ENCODE measurements at regions not wholly inside any gene's neighbourhood (a gene's known extent, or its start where the extent isn't known, plus 50 kb on each side); places are given as distances from the start of the nearest gene placed in this dataset.

DNA sequence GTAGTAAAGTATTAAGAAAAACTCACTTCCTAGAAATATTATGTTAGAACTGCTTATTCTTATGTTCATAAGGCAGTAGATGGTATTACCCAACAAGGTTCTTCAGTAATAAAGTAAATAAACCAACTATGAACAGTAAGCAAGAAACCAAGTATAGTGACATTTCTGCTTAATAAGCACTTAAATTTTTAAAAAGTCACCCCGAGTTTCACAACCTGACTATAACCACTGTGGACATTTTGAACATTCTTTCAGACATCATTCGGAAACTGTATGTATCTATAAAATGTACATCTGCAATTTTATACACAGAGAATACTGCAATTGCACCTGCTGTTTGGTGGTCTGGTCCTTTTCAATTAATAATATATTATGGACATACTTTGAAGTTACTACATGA lies 1073.6 kb downstream of the XPNPEP1 start:
- Histone ChIP-seq H3K36me3 (ENCODE audit: control insufficient read depth, insufficient read depth, low read length) (no peaks in the 10 kb centered on the region), H3K4me3 (replicated peaks; ENCODE audit: low read depth, low read length) (no peak overlapping the region), H3K27me3 (replicated peaks; ENCODE audit: control insufficient read depth, insufficient read depth, low read length) (no peaks in the 10 kb centered on the region)
- DNase-seq (ENCODE audit: extremely low read depth, insufficient read length): no peak
- TF ChIP-seq, protein P1, sequence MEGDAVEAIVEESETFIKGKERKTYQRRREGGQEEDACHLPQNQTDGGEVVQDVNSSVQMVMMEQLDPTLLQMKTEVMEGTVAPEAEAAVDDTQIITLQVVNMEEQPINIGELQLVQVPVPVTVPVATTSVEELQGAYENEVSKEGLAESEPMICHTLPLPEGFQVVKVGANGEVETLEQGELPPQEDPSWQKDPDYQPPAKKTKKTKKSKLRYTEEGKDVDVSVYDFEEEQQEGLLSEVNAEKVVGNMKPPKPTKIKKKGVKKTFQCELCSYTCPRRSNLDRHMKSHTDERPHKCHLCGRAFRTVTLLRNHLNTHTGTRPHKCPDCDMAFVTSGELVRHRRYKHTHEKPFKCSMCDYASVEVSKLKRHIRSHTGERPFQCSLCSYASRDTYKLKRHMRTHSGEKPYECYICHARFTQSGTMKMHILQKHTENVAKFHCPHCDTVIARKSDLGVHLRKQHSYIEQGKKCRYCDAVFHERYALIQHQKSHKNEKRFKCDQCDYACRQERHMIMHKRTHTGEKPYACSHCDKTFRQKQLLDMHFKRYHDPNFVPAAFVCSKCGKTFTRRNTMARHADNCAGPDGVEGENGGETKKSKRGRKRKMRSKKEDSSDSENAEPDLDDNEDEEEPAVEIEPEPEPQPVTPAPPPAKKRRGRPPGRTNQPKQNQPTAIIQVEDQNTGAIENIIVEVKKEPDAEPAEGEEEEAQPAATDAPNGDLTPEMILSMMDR (IDR thresholded peaks at IDR 0.05; ENCODE audit: insufficient read depth, low read length, poor library complexity, severe bottlenecking): no peak

DNA sequence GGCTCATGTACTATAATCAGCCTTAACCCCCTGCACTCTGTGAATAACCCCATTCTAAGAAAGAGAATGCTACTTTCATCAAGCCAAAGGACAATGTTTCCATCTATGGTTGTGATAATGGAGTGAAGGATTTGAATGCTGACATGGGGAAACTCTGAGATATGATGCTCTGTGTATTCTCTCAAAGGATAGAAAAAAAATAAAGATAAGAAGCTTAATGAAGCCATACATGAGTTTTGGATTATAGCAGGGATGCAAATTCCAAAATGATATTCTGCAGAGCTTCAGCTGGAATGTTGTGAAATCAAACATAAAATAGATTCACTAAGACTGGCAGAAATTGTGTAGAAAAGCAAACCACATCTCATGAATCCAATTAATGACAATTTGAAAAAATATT lies 1074.1 kb downstream of the XPNPEP1 start:
- Histone ChIP-seq H3K4me3 (replicated peaks; ENCODE audit: low read depth, low read length) (no peak overlapping the region), H3K36me3 (ENCODE audit: control insufficient read depth, insufficient read depth, low read length) (no peaks in the 10 kb centered on the region), H3K27me3 (replicated peaks; ENCODE audit: control insufficient read depth, insufficient read depth, low read length) (no peaks in the 10 kb centered on the region)
- TF ChIP-seq, protein P1 (IDR thresholded peaks at IDR 0.05; ENCODE audit: insufficient read depth, low read length, poor library complexity, severe bottlenecking): no peak
- DNase-seq (ENCODE audit: extremely low read depth, insufficient read length): no peak

DNA sequence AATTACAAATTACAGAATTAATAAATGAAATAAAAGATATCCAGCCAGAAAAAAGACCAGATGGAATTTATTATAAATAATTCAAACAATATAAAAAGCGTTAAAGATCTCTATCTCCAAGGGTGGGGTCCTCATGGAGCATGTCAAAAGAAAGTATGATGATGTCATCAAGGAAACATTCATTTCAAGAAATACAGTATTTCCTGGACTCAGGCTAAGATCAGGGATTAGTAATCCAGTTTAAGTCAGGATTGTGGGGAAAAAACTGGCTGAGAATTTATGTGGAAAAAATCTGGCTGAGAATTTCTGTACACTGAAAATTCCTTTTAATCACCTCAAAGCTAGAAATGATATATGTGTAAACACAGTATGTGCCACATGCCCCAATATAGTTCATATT lies 1075.3 kb downstream of the XPNPEP1 start:
- TF ChIP-seq, protein P1 (IDR thresholded peaks at IDR 0.05; ENCODE audit: insufficient read depth, low read length, poor library complexity, severe bottlenecking): no peak
- H3K27me3 ChIP-seq (replicated peaks; ENCODE audit: control insufficient read depth, insufficient read depth, low read length): no peaks in the 10 kb centered on the region
- H3K4me3 ChIP-seq (replicated peaks; ENCODE audit: low read depth, low read length): no peak overlapping the region
- no peaks in the 10 kb centered on the region for H3K36me3 ChIP-seq (ENCODE audit: control insufficient read depth, insufficient read depth, low read length)
- no peak for DNase-seq (ENCODE audit: extremely low read depth, insufficient read length)

DNA sequence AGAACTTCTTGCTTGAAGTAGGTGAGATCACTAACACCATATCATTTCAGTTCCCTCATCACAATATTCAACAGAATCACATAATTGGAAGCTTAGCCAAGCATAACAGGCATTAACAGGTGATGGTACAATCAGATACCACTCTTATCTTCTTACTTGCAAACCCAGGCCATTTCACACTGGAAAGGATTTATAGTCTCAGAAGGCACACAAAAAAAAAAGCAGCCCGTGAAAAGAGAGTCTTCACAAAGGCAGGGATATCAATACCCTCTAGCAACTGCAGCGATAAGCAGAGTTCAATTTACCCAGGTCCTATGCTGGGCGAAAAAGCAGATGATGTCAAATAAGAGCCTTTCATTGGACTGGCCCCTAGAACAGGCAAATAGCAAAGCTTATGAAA lies 1082.4 kb downstream of the XPNPEP1 start:
- H3K36me3 ChIP-seq (ENCODE audit: control insufficient read depth, insufficient read depth, low read length): no peaks in the 10 kb centered on the region
- DNase-seq (ENCODE audit: extremely low read depth, insufficient read length): no peak
- TF ChIP-seq, protein P1 (IDR thresholded peaks at IDR 0.05; ENCODE audit: insufficient read depth, low read length, poor library complexity, severe bottlenecking): no peak
- H3K4me3 ChIP-seq (replicated peaks; ENCODE audit: low read depth, low read length): no peak overlapping the region
- H3K27me3 ChIP-seq (replicated peaks; ENCODE audit: control insufficient read depth, insufficient read depth, low read length): no peaks in the 10 kb centered on the region

DNA sequence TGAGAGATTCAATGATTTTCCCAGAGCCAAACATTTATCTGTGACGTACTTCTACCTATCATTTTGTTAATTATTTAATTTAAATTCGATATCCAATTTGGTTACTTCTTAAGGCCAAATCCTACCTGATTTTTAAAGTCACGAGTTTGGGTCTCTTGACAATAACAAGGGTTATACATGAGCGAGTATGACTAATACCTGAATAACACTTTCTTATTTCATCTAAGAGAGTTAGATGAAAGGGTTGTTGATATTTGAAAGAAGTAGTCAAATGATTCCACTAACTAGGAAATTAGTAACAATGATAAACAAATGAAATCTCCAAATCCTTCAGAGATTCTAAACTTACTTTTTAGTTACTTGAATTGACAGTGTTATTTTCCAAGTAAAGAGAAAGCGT lies 1086.9 kb downstream of the XPNPEP1 start:
- no peak overlapping the region for H3K4me3 ChIP-seq (replicated peaks; ENCODE audit: low read depth, low read length)
- no peaks in the 10 kb centered on the region for H3K36me3 ChIP-seq (ENCODE audit: control insufficient read depth, insufficient read depth, low read length)
- DNase-seq (ENCODE audit: extremely low read depth, insufficient read length): no peak
- TF ChIP-seq, protein P1 (IDR thresholded peaks at IDR 0.05; ENCODE audit: insufficient read depth, low read length, poor library complexity, severe bottlenecking): no peak
- H3K27me3 ChIP-seq (replicated peaks; ENCODE audit: control insufficient read depth, insufficient read depth, low read length): no peaks in the 10 kb centered on the region

DNA sequence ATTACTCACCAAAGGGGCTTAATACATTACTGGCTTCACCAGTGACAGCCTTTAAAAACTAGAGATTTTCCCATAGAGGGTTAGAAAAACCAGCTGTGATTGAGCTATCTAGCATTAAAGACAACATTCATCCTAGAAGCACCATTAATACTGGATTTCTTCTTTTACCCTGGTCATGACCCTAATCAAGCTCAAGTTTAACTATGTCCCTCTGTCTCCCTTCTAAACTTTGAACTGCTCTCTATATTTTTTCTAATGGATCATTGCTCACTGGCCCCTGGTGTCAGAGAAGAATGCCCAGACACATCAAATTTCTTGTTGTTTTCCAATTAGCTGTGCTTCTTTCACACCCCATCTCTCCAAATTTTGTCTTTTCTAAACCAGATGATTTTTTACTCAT lies 1101.3 kb downstream of the XPNPEP1 start:
- no peak for DNase-seq (ENCODE audit: extremely low read depth, insufficient read length)
- Histone ChIP-seq H3K27me3 (replicated peaks; ENCODE audit: control insufficient read depth, insufficient read depth, low read length) (no peaks in the 10 kb centered on the region), H3K4me3 (replicated peaks; ENCODE audit: low read depth, low read length) (no peak overlapping the region), H3K36me3 (ENCODE audit: control insufficient read depth, insufficient read depth, low read length) (no peaks in the 10 kb centered on the region)
- TF ChIP-seq, protein P1 (IDR thresholded peaks at IDR 0.05; ENCODE audit: insufficient read depth, low read length, poor library complexity, severe bottlenecking): no peak

Measured in GM06990 (cell line).